Breast epithelium (tissue), 3 donors: ENCODE measurements at regions not wholly inside any gene's neighbourhood (a gene's known extent, or its start where the extent isn't known, plus 50 kb on each side); places are given as distances from the start of the nearest gene placed in this dataset.

Source experiments
- CTCF ChIP-seq, 3 donors: fragments of 450-650 bp; IDR thresholded peaks; one replicate each; pipeline ENCODE4 v1.5.1; 2016 to 2017; ENCODE audit warnings: antibody characterized with exemption in 3 of 3, mild to moderate bottlenecking in 3 of 3, moderate library complexity in 3 of 3
- POLR2AphosphoS5 ChIP-seq, 3 donors: sonication (generic); formaldehyde crosslinking; IDR thresholded peaks; one replicate each; pipeline ENCODE4 v1.6.1; 2017; ENCODE audit warnings: antibody characterized with exemption in 3 of 3

DNA sequence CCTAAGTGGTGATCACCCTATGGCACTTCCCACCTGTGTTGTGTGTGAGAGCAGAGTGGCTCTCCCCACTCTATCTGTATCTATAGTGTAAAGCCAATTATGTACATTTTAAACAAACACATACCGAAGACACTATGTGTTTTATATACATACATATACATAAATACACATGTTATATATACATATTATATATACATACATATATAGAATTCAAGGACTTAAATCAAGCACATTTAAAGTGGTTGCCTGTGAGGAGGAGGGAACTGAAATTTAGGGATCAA, 246.6 kb downstream of the LY86 start:
- TF ChIP-seq POLR2AphosphoS5 (IDR thresholded peaks at IDR 0.05) (no peak), CTCF (IDR thresholded peaks at IDR 0.05) (no peak)
